MV-4-11 (cell line): ENCODE measurements at regions not wholly inside any gene's neighbourhood (a gene's known extent, or its start where the extent isn't known, plus 50 kb on each side); places are given as distances from the start of the nearest gene placed in this dataset.
A peak's percentile ranks its signal among the peaks of the same experiment; 100 is the strongest.

Experiments used
- DNase-seq: peaks from one replicate; lab custom pipeline; 2025; lab: John Stamatoyannopoulos, UW

- DNase-seq: no peak
Observed at GRCh38 chr6:163802267-163802666, 387.7 kb downstream of the QKI start.

- DNase-seq: no peak
Observed at GRCh38 chr6:163797296-163797845, 382.9 kb downstream of the QKI start.

GRCh38 chr6:163793011-163793983, 378.8 kb downstream of the QKI start:
- DNase-seq: no peak

GRCh38 chr6:163790266-163790840, 375.8 kb downstream of the QKI start:
- no peak for DNase-seq

GRCh38 chr6:163789199-163789810, 374.8 kb downstream of the QKI start:
- peak; percentile 62 for DNase-seq

- DNase-seq: no peak
Observed at GRCh38 chr6:163786995-163787671, 372.6 kb downstream of the QKI start.

- DNase-seq: peak; percentile 87
Observed at GRCh38 chr6:163782436-163783003, 368.0 kb downstream of the QKI start.

- no peak for DNase-seq
Observed at GRCh38 chr6:163780994-163781393, 366.5 kb downstream of the QKI start.

GRCh38 chr6:163779727-163780284, 365.3 kb downstream of the QKI start:
- no peak for DNase-seq

- DNase-seq: no peak
Observed at GRCh38 chr6:163777716-163778115, 363.2 kb downstream of the QKI start.

GRCh38 chr6:163776906-163777686, 362.6 kb downstream of the QKI start:
- DNase-seq: no peak

- no peak for DNase-seq
Observed at GRCh38 chr6:163776196-163776905, 361.8 kb downstream of the QKI start.

- no peak for DNase-seq
Observed at GRCh38 chr6:163775313-163775712, 360.8 kb downstream of the QKI start.

GRCh38 chr6:163774485-163774884, 360.0 kb downstream of the QKI start:
- no peak for DNase-seq

GRCh38 chr6:163773646-163774045, 359.1 kb downstream of the QKI start:
- DNase-seq: no peak

- no peak for DNase-seq
Observed at GRCh38 chr6:163772701-163773100, 358.2 kb downstream of the QKI start.

- DNase-seq: no peak
Observed at GRCh38 chr6:163771180-163771579, 356.7 kb downstream of the QKI start.

- DNase-seq: no peak
Observed at GRCh38 chr6:163768905-163769304, 354.4 kb downstream of the QKI start.

GRCh38 chr6:163766936-163767335, 352.4 kb downstream of the QKI start:
- DNase-seq: no peak

GRCh38 chr6:163765335-163765734, 350.8 kb downstream of the QKI start:
- DNase-seq: no peak
